ENCODE measurements at regions not wholly inside any gene's neighbourhood (a gene's known extent, or its start where the extent isn't known, plus 50 kb on each side); places are given as distances from the start of the nearest gene placed in this dataset.

DNA sequence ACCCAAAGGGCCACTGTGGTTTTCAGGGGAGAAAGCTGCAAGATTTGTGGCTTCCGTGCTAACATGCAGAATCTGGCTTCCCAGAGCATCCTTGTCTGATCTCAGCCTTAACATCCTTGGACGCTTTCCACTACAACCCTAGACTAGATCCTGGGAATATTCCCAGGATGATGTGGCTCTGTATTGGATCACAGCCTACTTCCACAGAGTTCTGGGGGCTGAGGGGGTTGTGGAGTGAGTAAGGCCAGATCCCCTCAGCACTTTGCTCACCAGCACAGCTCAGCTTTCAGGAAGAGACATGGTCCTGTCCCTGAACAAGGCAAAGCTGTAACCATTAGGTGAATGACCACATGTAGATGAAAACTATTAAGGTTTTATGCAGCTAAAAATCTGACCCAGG is 241.3 kb upstream of the MYO3A start:
- H3K27ac ChIP-seq (ENCODE audit: low read length): no peak overlapping the region
- H3K27me3 ChIP-seq (ENCODE audit: control insufficient read depth, insufficient read depth, low read length): no peaks in the 10 kb centered on the region
- no peaks in the 10 kb centered on the region for H3K36me3 ChIP-seq (ENCODE audit: control insufficient read depth, insufficient read depth, low read length)
- H3K4me3 ChIP-seq (ENCODE audit: low read length): no peak overlapping the region
- no peaks in the 10 kb centered on the region for H3K4me1 ChIP-seq (ENCODE audit: control insufficient read depth, insufficient read depth, low read length)
- no CpG with 5 or more reads among the region's 2 CpGs for WGBS (ENCODE audit: insufficient coverage)
- DNase-seq: peak; percentile 22
- no peaks in the 10 kb centered on the region for H3K9me3 ChIP-seq (replicated peaks; ENCODE audit: control insufficient read depth, low read depth, low read length)

DNA sequence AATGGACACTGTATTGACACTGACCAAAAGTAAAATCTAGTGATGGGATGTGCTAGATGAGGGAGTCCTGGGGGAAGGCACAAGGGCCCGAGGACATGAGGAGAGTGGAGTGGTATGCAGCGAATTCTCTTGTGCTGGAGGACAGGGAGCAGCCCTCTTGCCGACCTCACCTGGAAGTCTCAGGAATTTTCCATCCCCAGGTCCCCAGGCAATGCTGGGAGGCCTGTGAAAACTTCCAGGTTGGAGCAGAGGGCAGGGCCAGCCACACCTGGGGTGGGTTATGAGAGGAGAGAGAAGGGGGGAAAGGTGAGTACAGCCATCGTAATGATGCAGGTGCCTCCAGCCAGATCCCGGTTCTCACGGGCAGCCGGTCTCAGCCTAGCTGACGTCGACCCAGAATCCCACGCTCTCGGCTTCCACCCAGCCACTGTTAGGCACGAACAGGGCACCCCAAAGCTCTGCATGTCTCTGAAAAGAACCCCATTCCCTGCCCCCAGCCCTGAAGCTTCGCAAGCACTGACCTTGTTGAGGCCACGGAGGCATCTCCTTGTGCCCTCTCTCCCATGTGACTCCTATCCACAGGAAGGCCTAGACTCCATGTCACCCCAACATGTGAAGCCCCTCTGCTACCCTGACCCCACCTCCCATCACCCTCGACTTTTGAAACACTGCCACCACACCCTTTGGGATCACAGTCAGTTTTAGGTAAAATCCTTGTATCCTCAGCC is 239.7 kb upstream of the MYO3A start:
- H3K9me3 ChIP-seq (replicated peaks; ENCODE audit: control insufficient read depth, low read depth, low read length): no peaks in the 10 kb centered on the region
- H3K4me1 ChIP-seq (ENCODE audit: control insufficient read depth, insufficient read depth, low read length): no peaks in the 10 kb centered on the region
- no peak for DNase-seq
- H3K4me3 ChIP-seq (ENCODE audit: low read length): no peak overlapping the region
- 86% methylated on average over 12 of the region's 15 CpGs for WGBS (ENCODE audit: insufficient coverage)
- H3K27me3 ChIP-seq (ENCODE audit: control insufficient read depth, insufficient read depth, low read length): no peaks in the 10 kb centered on the region
- H3K36me3 ChIP-seq (ENCODE audit: control insufficient read depth, insufficient read depth, low read length): no peaks in the 10 kb centered on the region
- no peak overlapping the region for H3K27ac ChIP-seq (ENCODE audit: low read length)

GRCh38 chr10:25694971-25695370 is 239.1 kb upstream of the MYO3A start:
- Histone ChIP-seq H3K4me1 (ENCODE audit: control insufficient read depth, insufficient read depth, low read length) (no peaks in the 10 kb centered on the region), H3K9me3 (replicated peaks; ENCODE audit: control insufficient read depth, low read depth, low read length) (no peaks in the 10 kb centered on the region), H3K4me3 (ENCODE audit: low read length) (no peak overlapping the region), H3K27ac (ENCODE audit: low read length) (no peak overlapping the region), H3K27me3 (ENCODE audit: control insufficient read depth, insufficient read depth, low read length) (no peaks in the 10 kb centered on the region), H3K36me3 (ENCODE audit: control insufficient read depth, insufficient read depth, low read length) (no peaks in the 10 kb centered on the region)
- DNase-seq: no peak
- WGBS (ENCODE audit: insufficient coverage): 54% methylated on average over 3 of the region's 3 CpGs

DNA sequence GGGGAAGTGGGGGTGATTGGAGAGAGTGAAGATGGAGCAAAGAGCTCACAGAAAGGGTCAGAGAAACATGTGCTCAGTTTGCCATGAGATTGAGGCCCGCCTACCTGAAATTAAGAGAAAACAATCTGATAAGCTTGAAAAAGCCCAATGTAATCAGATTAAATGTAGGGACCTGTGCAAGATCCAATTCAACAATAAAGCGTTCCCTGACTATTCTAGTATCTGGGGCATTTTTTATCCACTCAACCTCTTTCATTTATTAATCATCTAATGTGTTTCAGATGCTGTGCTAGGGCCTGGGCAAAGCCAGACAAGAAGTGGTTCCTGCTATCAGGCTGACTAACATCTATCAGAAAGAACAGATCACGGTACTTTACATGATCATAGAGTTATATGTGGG is 238.4 kb upstream of the MYO3A start:
- WGBS (ENCODE audit: insufficient coverage): no CpG with 5 or more reads among the region's 3 CpGs

GRCh38 chr10:25696013-25696708 is 237.9 kb upstream of the MYO3A start:
- Histone ChIP-seq H3K36me3 (ENCODE audit: control insufficient read depth, insufficient read depth, low read length) (no peaks in the 10 kb centered on the region), H3K27ac (ENCODE audit: low read length) (no peak overlapping the region), H3K4me3 (ENCODE audit: low read length) (no peak overlapping the region), H3K4me1 (ENCODE audit: control insufficient read depth, insufficient read depth, low read length) (no peaks in the 10 kb centered on the region), H3K27me3 (ENCODE audit: control insufficient read depth, insufficient read depth, low read length) (no peaks in the 10 kb centered on the region), H3K9me3 (replicated peaks; ENCODE audit: control insufficient read depth, low read depth, low read length) (no peaks in the 10 kb centered on the region)
- 90% methylated on average over 4 of the region's 6 CpGs for WGBS (ENCODE audit: insufficient coverage)
- no peak for DNase-seq

More for the DNA sequence above, 238.4 kb upstream of the MYO3A start:
- no peak overlapping the region for H3K4me3 ChIP-seq (ENCODE audit: low read length)
- DNase-seq: no peak
- no peak overlapping the region for H3K27ac ChIP-seq (ENCODE audit: low read length)
- no peaks in the 10 kb centered on the region for H3K4me1 ChIP-seq (ENCODE audit: control insufficient read depth, insufficient read depth, low read length)
- no peaks in the 10 kb centered on the region for H3K9me3 ChIP-seq (replicated peaks; ENCODE audit: control insufficient read depth, low read depth, low read length)
- no peaks in the 10 kb centered on the region for H3K27me3 ChIP-seq (ENCODE audit: control insufficient read depth, insufficient read depth, low read length)
- no peaks in the 10 kb centered on the region for H3K36me3 ChIP-seq (ENCODE audit: control insufficient read depth, insufficient read depth, low read length)

GRCh38 chr10:25697412-25697811 is 236.6 kb upstream of the MYO3A start:
- H3K36me3 ChIP-seq (ENCODE audit: control insufficient read depth, insufficient read depth, low read length): no peaks in the 10 kb centered on the region
- H3K9me3 ChIP-seq (replicated peaks; ENCODE audit: control insufficient read depth, low read depth, low read length): no peaks in the 10 kb centered on the region
- H3K4me1 ChIP-seq (ENCODE audit: control insufficient read depth, insufficient read depth, low read length): no peaks in the 10 kb centered on the region
- no peaks in the 10 kb centered on the region for H3K27me3 ChIP-seq (ENCODE audit: control insufficient read depth, insufficient read depth, low read length)
- no peak for DNase-seq
- H3K27ac ChIP-seq (ENCODE audit: low read length): no peak overlapping the region
- 89% methylated on average over 5 of the region's 5 CpGs for WGBS (ENCODE audit: insufficient coverage)
- no peak overlapping the region for H3K4me3 ChIP-seq (ENCODE audit: low read length)

GRCh38 chr10:25698638-25699037 is 235.4 kb upstream of the MYO3A start:
- Histone ChIP-seq H3K4me3 (ENCODE audit: low read length) (no peak overlapping the region), H3K27me3 (ENCODE audit: control insufficient read depth, insufficient read depth, low read length) (no peaks in the 10 kb centered on the region), H3K27ac (ENCODE audit: low read length) (no peak overlapping the region), H3K36me3 (ENCODE audit: control insufficient read depth, insufficient read depth, low read length) (no peaks in the 10 kb centered on the region), H3K4me1 (ENCODE audit: control insufficient read depth, insufficient read depth, low read length) (no peaks in the 10 kb centered on the region), H3K9me3 (replicated peaks; ENCODE audit: control insufficient read depth, low read depth, low read length) (no peaks in the 10 kb centered on the region)
- DNase-seq: no peak
- WGBS (ENCODE audit: insufficient coverage): 40% methylated on average over 1 of the region's 3 CpGs

GRCh38 chr10:25699631-25700030 is 234.4 kb upstream of the MYO3A start:
- H3K4me1 ChIP-seq (ENCODE audit: control insufficient read depth, insufficient read depth, low read length): no peaks in the 10 kb centered on the region
- no peak overlapping the region for H3K27ac ChIP-seq (ENCODE audit: low read length)
- DNase-seq: no peak
- H3K36me3 ChIP-seq (ENCODE audit: control insufficient read depth, insufficient read depth, low read length): no peaks in the 10 kb centered on the region
- no peaks in the 10 kb centered on the region for H3K9me3 ChIP-seq (replicated peaks; ENCODE audit: control insufficient read depth, low read depth, low read length)
- no peak overlapping the region for H3K4me3 ChIP-seq (ENCODE audit: low read length)
- WGBS (ENCODE audit: insufficient coverage): no CpG with 5 or more reads among the region's 2 CpGs
- H3K27me3 ChIP-seq (ENCODE audit: control insufficient read depth, insufficient read depth, low read length): no peaks in the 10 kb centered on the region

DNA sequence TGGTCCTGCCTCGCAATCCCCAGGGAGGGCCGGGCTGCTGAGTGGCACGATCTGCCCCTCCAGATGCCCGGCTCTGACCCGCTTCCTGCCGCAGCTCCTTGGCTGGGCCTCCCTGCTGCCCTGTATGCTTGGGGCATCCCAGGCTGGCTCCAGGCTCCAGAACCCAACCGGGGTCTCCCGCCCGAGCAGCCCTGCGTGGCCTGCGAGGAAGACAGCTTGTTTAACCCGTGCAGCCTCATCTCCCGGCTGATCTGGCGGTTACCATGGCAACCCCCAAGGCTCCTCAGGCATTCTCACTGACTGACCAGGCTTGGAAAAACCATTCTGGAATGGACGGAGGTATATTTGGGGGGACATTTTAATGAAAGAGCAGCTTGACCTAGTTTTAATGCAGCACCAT is 232.4 kb upstream of the MYO3A start:
- DNase-seq: no peak
- Histone ChIP-seq H3K36me3 (ENCODE audit: control insufficient read depth, insufficient read depth, low read length) (no peaks in the 10 kb centered on the region), H3K27ac (ENCODE audit: low read length) (no peak overlapping the region), H3K4me3 (ENCODE audit: low read length) (no peak overlapping the region), H3K27me3 (ENCODE audit: control insufficient read depth, insufficient read depth, low read length) (no peaks in the 10 kb centered on the region), H3K9me3 (replicated peaks; ENCODE audit: control insufficient read depth, low read depth, low read length) (no peaks in the 10 kb centered on the region), H3K4me1 (ENCODE audit: control insufficient read depth, insufficient read depth, low read length) (no peaks in the 10 kb centered on the region)
- WGBS (ENCODE audit: insufficient coverage): 52% methylated on average over 15 of the region's 15 CpGs

DNA sequence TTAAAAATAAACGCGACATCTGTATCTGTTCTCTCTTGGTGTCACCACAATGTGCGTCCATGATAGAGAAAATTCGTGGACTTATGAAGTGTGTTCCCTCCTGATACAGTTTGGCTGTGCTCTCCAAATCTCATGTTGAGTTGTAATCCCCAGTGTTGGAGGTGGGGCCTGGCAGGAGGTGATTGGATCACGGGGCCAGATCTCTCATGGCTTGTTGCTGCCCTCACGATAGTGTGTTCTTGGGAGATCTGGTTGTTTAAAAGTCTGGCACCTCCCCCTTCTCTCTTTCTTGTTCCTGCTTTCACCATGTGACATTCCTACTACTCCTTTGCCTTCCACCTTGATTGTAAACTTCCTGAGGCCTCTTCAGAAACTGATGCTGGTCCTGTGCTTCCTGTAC is 229.4 kb upstream of the MYO3A start:
- WGBS (ENCODE audit: insufficient coverage): 86% methylated on average over 4 of the region's 6 CpGs

More for the DNA sequence above, 229.4 kb upstream of the MYO3A start:
- H3K4me3 ChIP-seq (ENCODE audit: low read length): no peak overlapping the region
- H3K27ac ChIP-seq (ENCODE audit: low read length): no peak overlapping the region
- H3K4me1 ChIP-seq (ENCODE audit: control insufficient read depth, insufficient read depth, low read length): no peaks in the 10 kb centered on the region
- H3K27me3 ChIP-seq (ENCODE audit: control insufficient read depth, insufficient read depth, low read length): no peaks in the 10 kb centered on the region
- no peaks in the 10 kb centered on the region for H3K9me3 ChIP-seq (replicated peaks; ENCODE audit: control insufficient read depth, low read depth, low read length)
- DNase-seq: no peak
- H3K36me3 ChIP-seq (ENCODE audit: control insufficient read depth, insufficient read depth, low read length): no peaks in the 10 kb centered on the region
